ENCODE measurements at regions not wholly inside any gene's neighbourhood (a gene's known extent, or its start where the extent isn't known, plus 50 kb on each side); places are given as distances from the start of the nearest gene placed in this dataset.

- Histone ChIP-seq H3K4me3 (ENCODE audit: control extremely low read depth in 1 of 5, extremely low read depth in 1 of 5, insufficient read depth in 1 of 5, low read depth in 2 of 5, low read length in 4 of 5) (no peak overlapping the region), H3K4me1 (ENCODE audit: control insufficient read depth in 2 of 2, insufficient read depth in 2 of 2, low read length in 2 of 2) (no peaks in the 10 kb centered on the region), H3K9me3 (ENCODE audit: control extremely low read depth in 1 of 3, control insufficient read depth in 2 of 3, insufficient read depth in 1 of 3, low read length in 2 of 3) (peaks cover 0 to 38% (median 6%) of the 10 kb centered on the region in 3 donors), H2AFZ (ENCODE audit: insufficient read depth, low read depth, low read length, poor library complexity, severe bottlenecking) (no peak overlapping the region), H3K27ac (ENCODE audit: low read length in 2 of 2) (no peak overlapping the region), H3K79me2 (ENCODE audit: control insufficient read depth, insufficient read depth, low read length) (no peaks in the 10 kb centered on the region), H3K9ac (ENCODE audit: low read length) (no peak overlapping the region), H4K20me1 (ENCODE audit: control insufficient read depth, insufficient read depth, low read length, poor library complexity, severe bottlenecking) (no peaks in the 10 kb centered on the region), H3K4me2 (replicated peaks; ENCODE audit: low read depth, low read length, poor library complexity, severe bottlenecking) (no peak overlapping the region), H3K27me3 (replicated peaks in 1 of 4; ENCODE audit: control extremely low read depth in 1 of 4, control insufficient read depth in 3 of 4, insufficient read depth in 4 of 4, low read length in 3 of 4) (no peaks in the 10 kb centered on the region), H3K36me3 (replicated peaks in 1 of 2; ENCODE audit: control extremely low read depth in 1 of 2, control insufficient read depth in 1 of 2, extremely low read depth in 1 of 2, insufficient read depth in 2 of 2, low read length in 1 of 2) (no peaks in the 10 kb centered on the region)
- ChIA-PET POLR2A (no interaction called here), CTCF (no interaction called here)
- H3K4me3 Mint-ChIP-seq = no peak overlapping the region
- no peaks in the 10 kb centered on the region for H3K27me3 Mint-ChIP-seq
- intact Hi-C loops (cut with micrococcal nuclease) = no loop called here
- peaks cover 4% of the 10 kb centered on the region for H3K9me3 Mint-ChIP-seq (ENCODE audit: insufficient read depth)
- 83% methylated on average over 7 of the region's 7 CpGs for WGBS (ENCODE audit: insufficient coverage)
- no peak for DNase-seq
- no peak overlapping the region for H3K27ac Mint-ChIP-seq
- no peak for ATAC-seq (ENCODE audit: low read depth)
- TF ChIP-seq CTCF (IDR thresholded peaks at IDR 0.05) (no peak), EZH2 (IDR thresholded peaks at IDR 0.05; ENCODE audit: borderline replicate concordance, insufficient read depth, low read depth, low read length, poor library complexity, severe bottlenecking) (no peak)
- H3K4me1 Mint-ChIP-seq = no peaks in the 10 kb centered on the region
Measured at GRCh38 chr20:23266530-23267398, 83.8 kb upstream of the NXT1 start.

- WGBS (ENCODE audit: insufficient coverage) = 81% methylated on average over 8 of the region's 8 CpGs
Measured at GRCh38 chr20:23265226-23265625, 85.4 kb upstream of the NXT1 start.

More at GRCh38 chr20:23265226-23265625, 85.4 kb upstream of the NXT1 start:
- Mint-ChIP-seq H3K4me3 (no peak overlapping the region), H3K27ac (no peak overlapping the region), H3K4me1 (no peaks in the 10 kb centered on the region), H3K9me3 (ENCODE audit: insufficient read depth) (peaks cover 4% of the 10 kb centered on the region), H3K27me3 (no peaks in the 10 kb centered on the region)
- POLR2A ChIA-PET = no interaction called here
- CTCF ChIA-PET = no interaction called here
- H3K9ac ChIP-seq (ENCODE audit: low read length) = no peak overlapping the region
- no peak overlapping the region for H3K27ac ChIP-seq (ENCODE audit: low read length in 2 of 2)
- H4K20me1 ChIP-seq (ENCODE audit: control insufficient read depth, insufficient read depth, low read length, poor library complexity, severe bottlenecking) = no peaks in the 10 kb centered on the region
- H3K4me1 ChIP-seq (ENCODE audit: control insufficient read depth in 2 of 2, insufficient read depth in 2 of 2, low read length in 2 of 2) = no peaks in the 10 kb centered on the region
- no peaks in the 10 kb centered on the region for H3K27me3 ChIP-seq (replicated peaks in 1 of 4; ENCODE audit: control extremely low read depth in 1 of 4, control insufficient read depth in 3 of 4, insufficient read depth in 4 of 4, low read length in 3 of 4)
- TF ChIP-seq EZH2 (IDR thresholded peaks at IDR 0.05; ENCODE audit: borderline replicate concordance, insufficient read depth, low read depth, low read length, poor library complexity, severe bottlenecking) (no peak), CTCF (IDR thresholded peaks at IDR 0.05) (no peak)
- peaks cover 0 to 38% (median 6%) of the 10 kb centered on the region in 3 donors for H3K9me3 ChIP-seq (ENCODE audit: control extremely low read depth in 1 of 3, control insufficient read depth in 2 of 3, insufficient read depth in 1 of 3, low read length in 2 of 3)
- intact Hi-C loops (cut with micrococcal nuclease) = no loop called here
- no peak overlapping the region for H3K4me3 ChIP-seq (ENCODE audit: control extremely low read depth in 1 of 5, extremely low read depth in 1 of 5, insufficient read depth in 1 of 5, low read depth in 2 of 5, low read length in 4 of 5)
- H2AFZ ChIP-seq (ENCODE audit: insufficient read depth, low read depth, low read length, poor library complexity, severe bottlenecking) = no peak overlapping the region
- H3K79me2 ChIP-seq (ENCODE audit: control insufficient read depth, insufficient read depth, low read length) = no peaks in the 10 kb centered on the region
- no peaks in the 10 kb centered on the region for H3K36me3 ChIP-seq (replicated peaks in 1 of 2; ENCODE audit: control extremely low read depth in 1 of 2, control insufficient read depth in 1 of 2, extremely low read depth in 1 of 2, insufficient read depth in 2 of 2, low read length in 1 of 2)
- H3K4me2 ChIP-seq (replicated peaks; ENCODE audit: low read depth, low read length, poor library complexity, severe bottlenecking) = no peak overlapping the region
- DNase-seq (no peak), ATAC-seq (ENCODE audit: low read depth) (no peak)
